IPS-18a (cell line): ENCODE measurements at regions not wholly inside any gene's neighbourhood (a gene's known extent, or its start where the extent isn't known, plus 50 kb on each side); places are given as distances from the start of the nearest gene placed in this dataset.

ENCODE experiments used
- H3K27ac ChIP-seq: one replicate; pipeline ENCODE4 v1.5.1; 2013; ENCODE audit warnings: low read length
- H3K27me3 ChIP-seq: one replicate; pipeline ENCODE4 v1.6.1; 2013; ENCODE audit warnings: mild to moderate bottlenecking, low read length; ENCODE audit not compliant: control insufficient read depth, insufficient read depth
- H3K36me3 ChIP-seq: one replicate; pipeline ENCODE4 v1.6.1; 2013; ENCODE audit warnings: low read depth, low read length; ENCODE audit not compliant: control insufficient read depth
- H3K4me1 ChIP-seq: one replicate; pipeline ENCODE4 v1.6.1; 2013; ENCODE audit warnings: low read depth, low read length; ENCODE audit not compliant: control insufficient read depth
- H3K4me3 ChIP-seq: one replicate; pipeline ENCODE4 v1.5.1; 2013; ENCODE audit warnings: low read length
- H3K9ac ChIP-seq: one replicate; pipeline ENCODE4 v1.6.1; 2013; ENCODE audit warnings: mild to moderate bottlenecking, low read length, moderate library complexity
- H3K9me3 ChIP-seq: one replicate; pipeline ENCODE4 v1.6.1; 2013; ENCODE audit warnings: low read depth, low read length; ENCODE audit not compliant: control insufficient read depth

GRCh38 chr4:25580633-25581467 lies 74.8 kb upstream of the SLC34A2 start:
- H3K27ac ChIP-seq: no peak overlapping the region
- H3K36me3 ChIP-seq: no peaks in the 10 kb centered on the region
- H3K9ac ChIP-seq: no peak overlapping the region
- no peak overlapping the region for H3K4me3 ChIP-seq
- no peaks in the 10 kb centered on the region for H3K9me3 ChIP-seq
- H3K4me1 ChIP-seq: peaks cover 13% of the 10 kb centered on the region
- H3K27me3 ChIP-seq: no peaks in the 10 kb centered on the region

GRCh38 chr4:25585901-25586523 lies 69.6 kb upstream of the SLC34A2 start:
- Histone ChIP-seq H3K9ac (no peak overlapping the region), H3K9me3 (no peaks in the 10 kb centered on the region), H3K4me1 (peaks cover 13% of the 10 kb centered on the region), H3K4me3 (no peak overlapping the region), H3K36me3 (no peaks in the 10 kb centered on the region), H3K27ac (no peak overlapping the region), H3K27me3 (no peaks in the 10 kb centered on the region)

- no peak overlapping the region for H3K9ac ChIP-seq
- no peak overlapping the region for H3K27ac ChIP-seq
- no peaks in the 10 kb centered on the region for H3K36me3 ChIP-seq
- H3K4me3 ChIP-seq: no peak overlapping the region
- H3K27me3 ChIP-seq: no peaks in the 10 kb centered on the region
- peaks cover 13% of the 10 kb centered on the region for H3K4me1 ChIP-seq
- H3K9me3 ChIP-seq: no peaks in the 10 kb centered on the region
Measured at GRCh38 chr4:25588206-25588605, 67.4 kb upstream of the SLC34A2 start.

GRCh38 chr4:25590171-25590570 lies 65.5 kb upstream of the SLC34A2 start:
- Histone ChIP-seq H3K9me3 (no peaks in the 10 kb centered on the region), H3K4me1 (peaks cover 13% of the 10 kb centered on the region), H3K27me3 (no peaks in the 10 kb centered on the region), H3K9ac (no peak overlapping the region), H3K4me3 (no peak overlapping the region), H3K27ac (no peak overlapping the region), H3K36me3 (no peaks in the 10 kb centered on the region)

GRCh38 chr4:25592736-25593135 lies 62.9 kb upstream of the SLC34A2 start:
- no peak overlapping the region for H3K27ac ChIP-seq
- no peak overlapping the region for H3K9ac ChIP-seq
- H3K4me1 ChIP-seq: peaks cover 5% of the 10 kb centered on the region
- no peaks in the 10 kb centered on the region for H3K36me3 ChIP-seq
- no peaks in the 10 kb centered on the region for H3K27me3 ChIP-seq
- no peaks in the 10 kb centered on the region for H3K9me3 ChIP-seq
- no peak overlapping the region for H3K4me3 ChIP-seq
